Endothelial cell of umbilical vein (primary cell): ENCODE measurements at regions not wholly inside any gene's neighbourhood (a gene's known extent, or its start where the extent isn't known, plus 50 kb on each side); places are given as distances from the start of the nearest gene placed in this dataset.

Experiments
- BruUV-seq: library from RNA; stranded (reverse); fragments of 400-500 nt; replicated peaks from 2 replicates; lab custom pipeline; 2021; lab: Mats Ljungman, UMichigan
- CTCF ChIA-PET: fragments of 300-600, 350-600 bp; sonication (Branson Sonifier 250); formaldehyde crosslinking; loops from one replicate; lab custom pipeline; 2021; ENCODE audit warnings: antibody characterized with exemption, inconsistent platforms; lab: Charles Lee
- POLR2A ChIA-PET: fragments of 300-600, 350-600 bp; sonication (Branson Sonifier 250); formaldehyde crosslinking; loops from one replicate; lab custom pipeline; 2021; ENCODE audit warnings: antibody characterized with exemption, inconsistent platforms; lab: Charles Lee
- DNase-seq: peaks from one replicate; pipeline ENCODE4 v3.0.0-alpha.2; 2011; ENCODE audit warnings: low read depth, low spot score
- FAIRE-seq: peaks from 2 replicates; lab custom pipeline; 2011; peaks lifted over from hg19 to GRCh38; lab: Jason Lieb, UNC
- H2AFZ ChIP-seq: 2 replicates; pipeline ENCODE4 v1.6.0; 2012; ENCODE audit warnings: low read depth, low read length, control low read depth, inconsistent platforms
- H3K27ac ChIP-seq: 2 replicates; pipeline ENCODE4 v1.5.1; 2011; ENCODE audit warnings: low read depth, mild to moderate bottlenecking, control low read depth, low read length, moderate library complexity; ENCODE audit not compliant: insufficient read depth
- H3K27me3 ChIP-seq, 2 experiments: 2 replicates each; pipeline versions ENCODE4 v1.6.0 to v1.6.1; 2011; ENCODE audit warnings: low read length in 2 of 2, mixed read lengths in 1 of 2; ENCODE audit not compliant: control insufficient read depth in 2 of 2, insufficient read depth in 2 of 2
- H3K36me3 ChIP-seq, 2 experiments: 2 replicates in 1 of 2; 3 replicates in 1 of 2; pipeline ENCODE4 v1.5.1; 2011; ENCODE audit warnings: low read length in 2 of 2, mild to moderate bottlenecking in 1 of 2, moderate library complexity in 1 of 2; ENCODE audit not compliant: control insufficient read depth in 2 of 2, insufficient read depth in 2 of 2; ENCODE audit errors: extremely low read depth in 1 of 2
- H3K4me1 ChIP-seq: 3 replicates; pipeline ENCODE4 v1.5.1; 2011; ENCODE audit warnings: mild to moderate bottlenecking, low read length; ENCODE audit not compliant: control insufficient read depth, insufficient read depth; ENCODE audit errors: extremely low read depth
- H3K4me2 ChIP-seq: 2 replicates; pipeline ENCODE4 v1.6.1; 2011; ENCODE audit warnings: low read length, control low read depth, mixed read lengths; ENCODE audit not compliant: insufficient read depth
- H3K4me3 ChIP-seq, 3 experiments: fragments of 200-600 bp in 1 of 3; sonication (generic), shearing (Covaris generic) in 1 of 3; replicated peaks in 1 of 3; 2 replicates each; pipeline ENCODE4 v1.5.1; 2011 to 2016; ENCODE audit warnings: control low read depth in 3 of 3, low read length in 3 of 3, mild to moderate bottlenecking in 2 of 3, inconsistent platforms in 1 of 3, low read depth in 1 of 3, moderate library complexity in 1 of 3; ENCODE audit not compliant: insufficient read depth in 1 of 3
- H3K79me2 ChIP-seq: 2 replicates; pipeline ENCODE4 v1.6.0; 2012; ENCODE audit warnings: low read length, inconsistent platforms; ENCODE audit not compliant: control insufficient read depth, insufficient read depth
- H3K9ac ChIP-seq: replicated peaks from 2 replicates; pipeline ENCODE3; 2011; ENCODE audit warnings: low read length, control low read depth; ENCODE audit not compliant: insufficient read depth; ENCODE audit errors: extremely low read depth
- H3K9me1 ChIP-seq: replicated peaks from 3 replicates; pipeline ENCODE4 v1.6.0; 2011; ENCODE audit warnings: mild to moderate bottlenecking, low read length; ENCODE audit not compliant: control insufficient read depth, insufficient read depth; ENCODE audit errors: extremely low read depth
- H3K9me3 ChIP-seq: replicated peaks from 2 replicates; pipeline ENCODE4 v1.5.1; 2012; ENCODE audit warnings: low read length, inconsistent platforms; ENCODE audit not compliant: control insufficient read depth, insufficient read depth
- H4K20me1 ChIP-seq: replicated peaks from 2 replicates; pipeline ENCODE3; 2011; ENCODE audit warnings: mild to moderate bottlenecking, low read length; ENCODE audit not compliant: control insufficient read depth, insufficient read depth; ENCODE audit errors: extremely low read depth
- CTCF ChIP-seq, 2 donors: IDR thresholded peaks; 1 replicate in 1 of 2; 2 replicates in 1 of 2; pipeline ENCODE4 v1.5.1; 2011; ENCODE audit warnings: low read length in 2 of 2, mild to moderate bottlenecking in 2 of 2, moderate library complexity in 2 of 2, control low read depth in 1 of 2, inconsistent platforms in 1 of 2, low read depth in 1 of 2; ENCODE audit not compliant: insufficient read depth in 1 of 2; ENCODE audit errors: extremely low read depth in 1 of 2
- EZH2 ChIP-seq: IDR thresholded peaks from 2 replicates; pipeline ENCODE4 v1.6.1; 2012; ENCODE audit warnings: borderline replicate concordance, low read depth, mild to moderate bottlenecking, moderate library complexity, low read length, inconsistent platforms; ENCODE audit not compliant: severe bottlenecking
- FOS ChIP-seq: IDR thresholded peaks from 2 replicates; pipeline ENCODE4 v1.6.1; 2011; ENCODE audit warnings: mild to moderate bottlenecking, low read length, moderate library complexity, borderline replicate concordance; ENCODE audit not compliant: insufficient read depth
- GATA2 ChIP-seq: IDR thresholded peaks from 2 replicates; pipeline ENCODE4 v1.7.0; 2011; ENCODE audit warnings: low read depth, mild to moderate bottlenecking, moderate library complexity, mixed read lengths, low read length; ENCODE audit not compliant: insufficient read length, insufficient read depth
- JUN ChIP-seq: IDR thresholded peaks from 2 replicates; pipeline ENCODE4 v1.6.1; 2011; ENCODE audit warnings: borderline replicate concordance, low read depth; ENCODE audit not compliant: insufficient read length, insufficient read depth
- MAX ChIP-seq: IDR thresholded peaks from 2 replicates; pipeline ENCODE4 v1.6.1; 2011; ENCODE audit not compliant: insufficient read depth, insufficient read length
- MYC ChIP-seq: IDR thresholded peaks from one replicate; pipeline ENCODE4 v1.6.1; 2011; ENCODE audit warnings: mild to moderate bottlenecking, low read depth, low read length
- POLR2A ChIP-seq: IDR thresholded peaks from 2 replicates; pipeline ENCODE4 v1.6.1; 2012; ENCODE audit warnings: low read depth, mild to moderate bottlenecking, control low read depth, low read length
- POLR2AphosphoS5 ChIP-seq: IDR thresholded peaks from 2 replicates; pipeline ENCODE4 v1.6.1; 2012; ENCODE audit warnings: low read depth, mild to moderate bottlenecking, control low read depth, low read length, moderate library complexity; ENCODE audit not compliant: insufficient read depth
- dilution Hi-C: fragments of 300-500 bp; cut with MboI; formaldehyde crosslinking; loops from one replicate; pipeline ENCODE4 v1.15.0; 2019; ENCODE audit warnings: low sequenced_read_pairs; ENCODE audit not compliant: extremely low pct_ligation_motif_present
- intact Hi-C: fragments of 100-400 bp; cut with micrococcal nuclease; formaldehyde crosslinking; loops from one replicate; pipeline ENCODE4 v1.10.0; 2022

GRCh38 chr13:33377825-33378224, 92.3 kb upstream of the STARD13 start:
- no peaks in the 10 kb centered on the region for H3K9me1 ChIP-seq
- no peak overlapping the region for H3K27ac ChIP-seq
- no TSS peak for BruUV-seq
- no peaks in the 10 kb centered on the region for H3K27me3 ChIP-seq
- H3K9me3 ChIP-seq, result no peaks in the 10 kb centered on the region
- H3K79me2 ChIP-seq, result no peaks in the 10 kb centered on the region
- no peaks in the 10 kb centered on the region for H4K20me1 ChIP-seq
- dilution Hi-C loops (no loop called here), intact Hi-C loops (no loop called here)
- H3K4me1 ChIP-seq, result no peaks in the 10 kb centered on the region
- DNase-seq (no peak), FAIRE-seq (no peak)
- no peak overlapping the region for H3K9ac ChIP-seq
- H3K4me2 ChIP-seq, result no peak overlapping the region
- TF ChIP-seq GATA2, result no peak
- TF ChIP-seq JUN, result no peak
- no peak for TF ChIP-seq MYC
- no peak for TF ChIP-seq POLR2AphosphoS5
- TF ChIP-seq MAX, result no peak
- TF ChIP-seq CTCF (IDR thresholded peaks at IDR 0.05; ENCODE audit: extremely low read depth in 1 of 2, insufficient read depth in 1 of 2, low read depth in 1 of 2, low read length in 2 of 2), result no peak
- TF ChIP-seq EZH2, result no peak
- TF ChIP-seq FOS, result no peak
- TF ChIP-seq POLR2A, result no peak
- ChIA-PET CTCF (interaction anchor here (0.7 to 1.5 kb wide), 2 partner anchors 8 to 101 kb away, joined by 3 to 4 read pairs; no protein-coding TSS in a partner anchor), POLR2A (no interaction called here)
- no peak overlapping the region for H3K4me3 ChIP-seq
- no peak overlapping the region for H2AFZ ChIP-seq
- no peaks in the 10 kb centered on the region for H3K36me3 ChIP-seq
